Mucosa of gallbladder (tissue), 1 donor: ENCODE measurements at regions not wholly inside any gene's neighbourhood (a gene's known extent, or its start where the extent isn't known, plus 50 kb on each side); places are given as distances from the start of the nearest gene placed in this dataset.
"Not testable (repeated sequence)": the region's sequence is repeated elsewhere in the genome, so short reads cannot be mapped to it uniquely, and the experiment has no call there.

Experiments used
- DNase-seq: peaks from one replicate; pipeline ENCODE4 v3.0.0-alpha.2; 2020; ENCODE audit warnings: low spot score
- donor health status: DM: no; HTN: no; CAD: no.

DNA sequence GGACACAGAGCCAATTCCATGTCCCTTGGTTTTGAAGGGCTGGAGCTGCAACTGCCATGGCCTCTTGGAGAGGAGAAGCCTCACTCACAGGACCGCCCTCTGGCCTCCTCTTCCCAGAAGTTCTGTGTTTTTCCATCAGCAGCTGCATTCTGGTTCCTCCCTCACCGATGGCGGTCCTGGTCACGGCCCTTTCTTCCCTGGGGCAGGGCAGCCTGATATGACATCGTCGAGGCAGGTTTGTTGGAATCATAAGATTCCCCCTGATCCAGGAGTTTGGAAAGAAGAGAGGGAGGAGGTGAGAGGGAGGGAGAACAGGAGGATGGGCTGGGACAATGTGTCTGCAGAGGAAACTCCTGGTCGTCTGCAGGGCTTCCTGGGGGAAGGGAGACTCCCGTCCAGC, 82.7 kb upstream of the PDZD8 start:
- DNase-seq: no peak

- no peak for DNase-seq
Measured at GRCh38 chr10:117457071-117457810, 82.0 kb upstream of the PDZD8 start.

- DNase-seq: no peak
Measured at GRCh38 chr10:117455346-117455745, 80.1 kb upstream of the PDZD8 start.

- DNase-seq: no peak
Measured at GRCh38 chr10:117454502-117454901, 79.3 kb upstream of the PDZD8 start.

GRCh38 chr10:117453484-117453883, 78.2 kb upstream of the PDZD8 start:
- DNase-seq: not testable (repeated sequence)

DNA sequence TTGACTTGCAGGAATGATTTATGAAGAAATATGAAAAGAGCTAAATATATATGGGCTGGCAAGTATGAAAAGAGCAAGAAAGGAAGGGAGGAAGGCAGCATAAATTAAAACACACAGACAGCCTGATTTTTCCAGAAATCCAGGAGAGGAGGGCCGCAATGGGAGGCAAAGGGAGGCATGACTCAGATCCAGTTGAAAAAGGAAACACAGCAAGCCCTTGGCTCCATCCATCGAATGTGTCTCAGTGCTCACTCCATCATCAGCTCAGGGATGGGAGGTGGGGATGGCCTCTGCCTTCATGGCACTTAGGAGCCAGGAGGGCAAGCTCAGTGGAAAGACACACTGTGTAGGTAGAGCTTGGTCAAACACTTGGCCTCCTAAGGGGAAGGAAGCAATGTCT, 75.7 kb upstream of the PDZD8 start:
- DNase-seq: no peak

- DNase-seq: no peak
Measured at GRCh38 chr10:117449636-117450035, 74.4 kb upstream of the PDZD8 start.

- DNase-seq: no peak
Measured at GRCh38 chr10:117448802-117449201, 73.6 kb upstream of the PDZD8 start.

DNA sequence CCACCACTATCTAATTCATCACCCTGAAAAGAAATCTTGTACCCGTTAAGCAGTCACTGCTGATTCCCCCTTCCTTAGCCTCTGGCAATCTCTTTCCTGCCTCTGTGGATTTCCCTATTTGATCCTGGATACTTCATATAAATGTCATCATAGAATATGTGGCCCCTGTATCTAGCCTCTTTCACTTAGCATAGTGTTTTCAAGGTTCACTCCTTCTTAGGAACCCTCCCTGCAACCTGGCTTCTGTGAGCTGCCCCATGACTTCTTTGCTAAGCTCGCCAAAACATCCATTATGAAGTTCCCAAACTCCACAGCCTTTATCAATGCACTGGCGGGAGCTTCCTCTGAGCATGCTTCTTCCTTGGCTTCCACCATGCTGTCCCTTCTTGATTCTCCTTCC, 70.8 kb upstream of the PDZD8 start:
- DNase-seq: no peak

GRCh38 chr10:117444497-117445040, 69.3 kb upstream of the PDZD8 start:
- DNase-seq: no peak

DNA sequence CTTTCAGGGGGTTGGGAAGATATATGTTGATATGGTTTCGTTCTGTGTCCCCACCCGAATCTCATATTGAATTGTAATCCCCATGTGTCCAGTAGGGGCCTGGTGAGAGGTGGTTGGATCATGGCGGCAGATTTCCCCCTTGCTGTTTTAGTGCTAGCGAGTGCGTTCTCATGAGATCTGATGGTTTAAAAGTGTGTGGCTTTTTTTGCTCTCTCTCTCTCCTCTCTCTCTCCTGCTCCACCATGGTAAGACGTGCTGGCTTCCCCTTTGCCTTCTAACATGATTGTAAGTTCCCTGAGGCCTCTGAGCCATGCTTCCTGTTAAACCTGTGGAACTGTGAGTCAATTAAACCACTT, 68.4 kb upstream of the PDZD8 start:
- DNase-seq: no peak

- DNase-seq: peak; percentile 78
Measured at GRCh38 chr10:117442944-117443685, 67.9 kb upstream of the PDZD8 start.

DNA sequence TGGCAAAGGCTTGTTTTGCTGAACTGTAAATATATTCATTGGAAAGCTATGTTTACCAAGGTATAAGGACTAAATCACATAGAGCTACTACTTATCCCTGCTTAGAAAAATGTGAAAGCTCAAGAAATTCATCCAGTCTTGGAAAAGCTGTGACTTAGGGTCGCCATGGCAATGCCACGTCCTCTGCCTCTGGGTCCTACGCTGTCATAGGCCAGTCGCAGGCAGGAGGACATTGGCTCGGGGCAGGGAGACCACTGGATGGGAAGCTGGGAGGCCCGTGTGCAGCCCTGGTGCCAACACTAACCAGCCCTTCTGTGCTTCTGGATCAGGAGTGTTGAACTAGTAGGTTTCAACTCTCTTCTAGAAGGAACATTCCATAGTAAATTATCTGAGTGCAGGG, 67.3 kb upstream of the PDZD8 start:
- DNase-seq: no peak

DNA sequence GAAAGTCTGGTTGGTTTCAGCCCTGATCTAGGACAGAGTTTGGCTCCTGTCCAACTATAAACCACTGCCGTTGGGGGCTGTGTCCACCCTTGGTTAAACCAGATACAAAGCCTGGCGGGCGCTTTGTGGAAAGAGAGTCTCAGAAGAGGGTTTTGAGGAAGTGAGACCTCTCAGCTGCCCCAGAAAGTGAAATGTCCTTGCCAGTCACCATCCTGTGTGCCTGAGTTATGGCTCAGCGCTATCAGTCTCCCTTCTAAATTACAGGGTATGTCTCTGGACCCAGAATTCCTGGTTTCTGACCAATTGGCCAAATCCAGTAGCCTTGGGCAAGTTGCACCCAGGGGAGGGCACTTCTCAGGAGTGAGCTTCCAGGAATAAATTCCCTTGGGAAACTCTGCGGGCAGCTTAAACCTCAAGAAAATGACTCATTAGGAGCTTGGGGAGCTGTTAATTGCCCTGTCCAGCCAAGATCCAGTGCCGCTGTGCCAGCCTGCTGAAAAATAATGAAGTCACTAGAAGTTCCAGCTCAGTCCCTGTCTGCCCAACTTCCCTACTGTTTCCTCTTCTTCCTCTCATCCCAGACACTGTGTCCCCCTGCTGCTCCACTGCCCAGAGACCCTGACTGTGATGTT, 66.7 kb upstream of the PDZD8 start:
- DNase-seq: no peak

DNA sequence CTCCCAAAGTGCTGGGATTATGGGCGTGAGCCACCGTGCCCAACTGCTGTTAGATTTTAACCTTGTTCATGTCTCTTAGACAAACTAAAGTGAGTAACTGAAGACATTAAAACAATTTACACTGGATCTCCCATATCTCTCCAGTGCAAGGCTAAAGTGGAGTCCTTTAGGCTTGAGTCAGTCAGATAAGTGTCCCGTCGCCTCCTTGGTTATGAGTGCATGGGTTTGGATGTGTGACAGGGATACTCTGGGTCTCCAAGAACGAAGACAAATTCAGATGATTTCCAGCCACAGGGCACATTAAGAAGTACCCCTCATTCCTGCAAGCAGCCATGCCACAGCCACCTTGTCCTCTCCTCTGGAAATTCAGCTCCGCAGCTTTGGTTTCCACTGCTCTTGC, 66.1 kb upstream of the PDZD8 start:
- no peak for DNase-seq

GRCh38 chr10:117439243-117439912, 64.1 kb upstream of the PDZD8 start:
- no peak for DNase-seq

DNA sequence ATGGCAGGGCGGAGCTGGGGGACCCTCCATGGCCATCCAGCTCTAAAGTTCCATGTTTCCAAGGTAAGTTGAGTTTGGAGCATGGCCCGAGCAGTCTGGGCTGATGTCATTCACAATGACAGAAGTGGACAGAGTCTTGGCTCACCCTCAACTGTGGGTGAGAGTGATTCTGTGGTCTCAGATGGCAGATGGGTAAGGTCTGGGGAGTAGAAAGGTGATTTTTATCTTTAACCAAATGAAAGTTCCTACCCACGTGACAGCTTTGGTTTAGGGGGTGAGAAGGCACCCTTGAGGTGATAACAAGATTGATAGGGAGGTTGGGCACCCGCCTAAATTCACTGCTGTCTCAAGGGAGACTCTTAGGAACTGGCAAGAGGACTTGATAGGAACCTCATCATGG, 57.6 kb upstream of the PDZD8 start:
- no peak for DNase-seq

- no peak for DNase-seq
Measured at GRCh38 chr10:117431160-117431559, 55.9 kb upstream of the PDZD8 start.

DNA sequence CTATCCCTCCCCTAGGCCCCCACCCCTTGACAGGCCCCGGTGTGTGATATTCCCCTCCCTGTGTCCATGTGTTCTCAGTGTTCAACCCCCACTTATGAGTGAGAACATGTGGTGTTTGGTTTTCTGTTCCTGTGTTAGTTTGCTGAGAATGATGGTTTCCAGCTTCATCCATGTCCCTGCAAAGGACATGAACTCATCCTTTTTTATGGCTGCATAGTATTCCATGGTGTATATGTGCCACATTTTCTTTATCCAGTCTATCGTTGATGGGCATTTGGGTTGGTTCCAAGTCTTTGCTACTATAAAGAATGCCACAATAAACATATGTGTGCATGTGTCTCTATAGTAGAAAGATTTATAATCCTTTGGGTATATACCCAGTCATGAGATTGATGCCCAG, 55.3 kb upstream of the PDZD8 start:
- not testable (repeated sequence) for DNase-seq

DNA sequence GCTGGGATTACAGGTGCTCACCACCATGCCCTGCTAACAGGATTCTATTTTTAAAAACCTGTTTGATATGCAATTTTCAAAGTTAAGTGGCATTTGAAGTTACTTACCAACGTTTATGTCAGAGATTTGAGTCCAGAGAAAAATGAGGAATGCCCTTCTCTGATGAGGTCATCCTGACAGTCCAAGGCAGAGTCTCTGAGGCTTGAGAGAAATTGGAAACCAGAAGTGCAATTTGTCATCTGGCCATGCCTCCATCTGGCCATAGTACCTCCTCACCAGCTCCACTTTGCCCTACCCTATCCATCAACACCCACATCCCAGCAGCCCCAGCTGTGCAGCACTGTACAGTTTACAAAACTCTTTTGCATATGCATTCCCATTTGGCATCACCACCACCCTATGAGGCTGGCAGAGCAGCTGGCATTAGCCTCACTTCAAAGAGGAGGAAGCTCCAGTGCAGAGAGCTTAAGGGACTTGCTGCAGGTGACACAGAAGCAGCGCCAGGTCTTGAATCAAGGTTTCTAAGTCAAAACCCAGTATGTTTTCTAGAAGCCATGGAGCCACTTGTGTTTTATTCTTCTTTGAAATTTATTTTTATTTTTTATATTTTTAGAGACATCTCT, 54.5 kb upstream of the PDZD8 start:
- no peak for DNase-seq

DNA sequence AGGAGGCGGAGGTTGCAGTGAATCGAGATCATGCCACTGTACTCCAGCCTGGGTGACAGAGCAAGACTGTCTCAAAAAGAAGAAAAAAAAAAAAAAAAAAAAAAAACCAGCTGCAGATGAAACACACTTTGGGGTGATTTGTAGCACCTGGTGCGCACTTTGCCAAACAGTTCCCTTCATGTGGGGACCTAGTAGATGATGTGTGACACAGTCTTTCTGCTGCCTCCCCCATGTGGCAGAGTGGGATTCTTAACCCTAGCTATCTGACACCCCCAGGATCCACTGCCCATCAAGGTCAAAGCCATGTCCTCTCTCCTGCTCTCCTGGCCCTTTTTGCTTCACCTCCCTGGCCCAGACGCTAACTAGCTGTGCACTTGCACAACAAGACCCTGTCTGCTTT, 52.1 kb upstream of the PDZD8 start:
- DNase-seq: no peak
